ENCODE measurements at regions not wholly inside any gene's neighbourhood (a gene's known extent, or its start where the extent isn't known, plus 50 kb on each side); places are given as distances from the start of the nearest gene placed in this dataset.
"Not testable (repeated sequence)": the region's sequence is repeated elsewhere in the genome, so short reads cannot be mapped to it uniquely, and the experiment has no call there.

DNA sequence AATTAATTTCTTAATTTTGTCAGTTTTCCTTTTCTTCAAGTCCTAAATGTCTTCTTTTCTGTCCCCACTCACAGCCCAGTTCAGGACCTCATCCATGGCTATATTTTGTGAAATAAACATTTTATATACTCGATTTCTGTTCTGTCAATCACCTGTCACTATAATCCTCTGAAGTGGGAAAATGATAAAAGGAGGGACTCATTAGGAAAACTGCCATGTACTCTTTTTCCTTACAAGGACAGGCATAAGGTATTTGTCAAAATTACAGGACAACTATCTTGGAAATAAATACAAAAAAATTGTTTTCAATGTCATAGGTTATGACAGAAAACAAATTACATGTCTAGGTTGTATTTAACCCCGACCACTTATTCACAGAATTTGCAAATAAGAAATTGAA, 240.1 kb upstream of the CBLB start:
- H3K36me3 Mint-ChIP-seq (ENCODE audit: low read depth) = no peaks in the 10 kb centered on the region
- H3K27me3 Mint-ChIP-seq (ENCODE audit: low read depth) = no peaks in the 10 kb centered on the region
- no peak for TF ChIP-seq CTCF (IDR thresholded peaks at IDR 0.05; ENCODE audit: unreplicated experiment in 3 of 3)
- peaks cover 3% of the 10 kb centered on the region for H3K9me3 Mint-ChIP-seq
- no peak overlapping the region for H3K4me3 Mint-ChIP-seq
- no peak overlapping the region for H3K27ac Mint-ChIP-seq
- no peaks in the 10 kb centered on the region for H3K4me1 Mint-ChIP-seq

DNA sequence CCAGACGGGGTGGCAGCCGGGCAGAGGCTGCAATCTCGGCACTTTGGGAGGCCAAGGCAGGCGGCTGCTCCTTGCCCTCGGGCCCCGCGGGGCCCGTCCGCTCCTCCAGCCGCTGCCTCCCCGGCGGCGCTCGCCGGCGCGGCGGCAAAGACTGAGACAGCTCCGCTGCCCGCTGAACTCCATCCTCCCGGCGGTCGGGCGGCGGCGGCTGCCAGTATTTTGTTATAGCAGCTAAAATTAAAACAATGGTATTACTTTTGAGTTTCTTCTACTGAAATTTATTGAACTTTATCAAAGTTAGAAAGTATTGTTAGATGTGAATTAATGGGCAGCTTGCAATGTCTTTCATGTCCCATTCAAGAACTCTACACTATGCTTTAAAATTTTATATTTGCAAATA, 243.7 kb upstream of the CBLB start:
- not testable (repeated sequence) for H3K36me3 Mint-ChIP-seq (ENCODE audit: low read depth); H3K9me3 Mint-ChIP-seq; H3K4me1 Mint-ChIP-seq; H3K4me3 Mint-ChIP-seq; H3K27me3 Mint-ChIP-seq (ENCODE audit: low read depth); H3K27ac Mint-ChIP-seq

GRCh38 chr3:106113747-106114146, 244.9 kb upstream of the CBLB start:
- Mint-ChIP-seq H3K36me3 (ENCODE audit: low read depth) (no peaks in the 10 kb centered on the region), H3K4me3 (no peak overlapping the region), H3K4me1 (peaks cover 4% of the 10 kb centered on the region), H3K9me3 (no peaks in the 10 kb centered on the region), H3K27me3 (ENCODE audit: low read depth) (no peaks in the 10 kb centered on the region), H3K27ac (no peak overlapping the region)
- no peak for TF ChIP-seq CTCF (IDR thresholded peaks at IDR 0.05; ENCODE audit: unreplicated experiment in 3 of 3)

GRCh38 chr3:106114220-106114619, 245.4 kb upstream of the CBLB start:
- TF ChIP-seq CTCF (IDR thresholded peaks at IDR 0.05; ENCODE audit: unreplicated experiment in 3 of 3) = no peak
- peaks cover 8% of the 10 kb centered on the region for H3K4me1 Mint-ChIP-seq
- no peaks in the 10 kb centered on the region for H3K9me3 Mint-ChIP-seq
- peak overlapping the region in 1 of 3 experiments; percentile 9 for H3K27ac Mint-ChIP-seq
- H3K4me3 Mint-ChIP-seq = no peak overlapping the region
- no peaks in the 10 kb centered on the region for H3K27me3 Mint-ChIP-seq (ENCODE audit: low read depth)
- no peaks in the 10 kb centered on the region for H3K36me3 Mint-ChIP-seq (ENCODE audit: low read depth)

GRCh38 chr3:106114848-106115247, 246.0 kb upstream of the CBLB start:
- TF ChIP-seq CTCF (IDR thresholded peaks at IDR 0.05; ENCODE audit: unreplicated experiment in 3 of 3) = no peak
- H3K27ac Mint-ChIP-seq = no peak overlapping the region
- H3K36me3 Mint-ChIP-seq (ENCODE audit: low read depth) = no peaks in the 10 kb centered on the region
- H3K4me1 Mint-ChIP-seq = peaks cover 14% of the 10 kb centered on the region
- H3K9me3 Mint-ChIP-seq = no peaks in the 10 kb centered on the region
- H3K27me3 Mint-ChIP-seq (ENCODE audit: low read depth) = no peaks in the 10 kb centered on the region
- no peak overlapping the region for H3K4me3 Mint-ChIP-seq

- H3K27ac Mint-ChIP-seq = no peak overlapping the region
- H3K4me3 Mint-ChIP-seq = no peak overlapping the region
- H3K36me3 Mint-ChIP-seq (ENCODE audit: low read depth) = no peaks in the 10 kb centered on the region
- H3K27me3 Mint-ChIP-seq (ENCODE audit: low read depth) = no peaks in the 10 kb centered on the region
- no peaks in the 10 kb centered on the region for H3K9me3 Mint-ChIP-seq
- TF ChIP-seq CTCF (IDR thresholded peaks at IDR 0.05; ENCODE audit: unreplicated experiment in 3 of 3) = no peak
- peaks cover 18% of the 10 kb centered on the region for H3K4me1 Mint-ChIP-seq
Observed at GRCh38 chr3:106115557-106115956, 246.7 kb upstream of the CBLB start.
